Calu3 (cell line): ENCODE measurements at regions not wholly inside any gene's neighbourhood (a gene's known extent, or its start where the extent isn't known, plus 50 kb on each side); places are given as distances from the start of the nearest gene placed in this dataset.
"Not testable (repeated sequence)": the region's sequence is repeated elsewhere in the genome, so short reads cannot be mapped to it uniquely, and the experiment has no call there.

Experiments used
- BruUV-seq: library from RNA; stranded (reverse); fragments of 400-500 nt; replicated peaks from 2 replicates; lab custom pipeline; 2021; lab: Mats Ljungman, UMichigan
- CTCF ChIA-PET: fragments of 300-600 bp; sonication (Branson Sonifier 250); formaldehyde crosslinking; loops from one replicate; lab custom pipeline; 2022; ENCODE audit warnings: antibody characterized with exemption; lab: Charles Lee
- DNase-seq: peaks from one replicate; pipeline ENCODE4 v3.0.0; 2022
- H3K27ac Mint-ChIP-seq: one replicate; pipeline ENCODE4 v1.8.0; 2022; ENCODE audit warnings: mixed read lengths; ENCODE audit not compliant: unreplicated experiment
- H3K27me3 Mint-ChIP-seq: one replicate; pipeline ENCODE4 v1.8.0; 2022; ENCODE audit warnings: mixed read lengths; ENCODE audit not compliant: unreplicated experiment
- H3K36me3 Mint-ChIP-seq: one replicate; pipeline ENCODE4 v1.8.0; 2022; ENCODE audit warnings: mild to moderate bottlenecking, moderate library complexity, mixed read lengths; ENCODE audit not compliant: insufficient read depth, unreplicated experiment
- H3K4me1 Mint-ChIP-seq: one replicate; pipeline ENCODE4 v1.8.0; 2022; ENCODE audit warnings: mild to moderate bottlenecking, low read depth, mixed read lengths; ENCODE audit not compliant: unreplicated experiment
- H3K4me3 Mint-ChIP-seq: one replicate; pipeline ENCODE4 v1.8.0; 2022; ENCODE audit warnings: mild to moderate bottlenecking, low read depth, moderate library complexity, mixed read lengths; ENCODE audit not compliant: unreplicated experiment
- H3K9me3 Mint-ChIP-seq: one replicate; pipeline ENCODE4 v1.8.0; 2022; ENCODE audit warnings: low read depth, mixed read lengths; ENCODE audit not compliant: unreplicated experiment
- intact Hi-C: fragments of 100-400 bp; cut with micrococcal nuclease; formaldehyde crosslinking; loops from one replicate; pipeline ENCODE4 v1.10.0; 2022; ENCODE audit not compliant: unreplicated experiment
- TF ChIP-seq, protein P1 (sequence below): fragments of 200-600 bp; IDR thresholded peaks from one replicate; pipeline ENCODE4 v1.8.0; 2022; ENCODE audit warnings: antibody characterized with exemption; ENCODE audit not compliant: unreplicated experiment

DNA sequence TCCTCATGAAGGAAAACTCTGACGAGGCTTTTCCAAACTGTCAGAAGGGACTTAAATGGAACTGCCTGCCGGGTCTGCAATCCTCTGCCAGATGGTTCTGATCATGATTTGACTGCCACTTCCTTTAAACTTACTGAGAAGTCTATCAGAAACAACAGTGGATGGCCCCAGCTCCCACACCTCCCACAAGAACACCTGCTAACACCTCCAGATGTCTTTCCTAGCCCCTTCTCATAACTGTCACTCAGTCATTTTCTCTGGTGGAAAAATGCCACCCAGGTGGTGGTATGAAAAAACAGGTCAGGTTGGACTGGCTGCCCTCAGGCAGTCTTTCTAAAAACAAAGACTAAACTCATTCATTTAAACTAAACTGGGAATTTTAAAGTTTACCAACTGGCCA lies 66.7 kb upstream of the ABCD3 start:
- DNase-seq: no peak

GRCh38 chr1:94350350-94350924 lies 67.8 kb upstream of the ABCD3 start:
- TF ChIP-seq, protein P1, sequence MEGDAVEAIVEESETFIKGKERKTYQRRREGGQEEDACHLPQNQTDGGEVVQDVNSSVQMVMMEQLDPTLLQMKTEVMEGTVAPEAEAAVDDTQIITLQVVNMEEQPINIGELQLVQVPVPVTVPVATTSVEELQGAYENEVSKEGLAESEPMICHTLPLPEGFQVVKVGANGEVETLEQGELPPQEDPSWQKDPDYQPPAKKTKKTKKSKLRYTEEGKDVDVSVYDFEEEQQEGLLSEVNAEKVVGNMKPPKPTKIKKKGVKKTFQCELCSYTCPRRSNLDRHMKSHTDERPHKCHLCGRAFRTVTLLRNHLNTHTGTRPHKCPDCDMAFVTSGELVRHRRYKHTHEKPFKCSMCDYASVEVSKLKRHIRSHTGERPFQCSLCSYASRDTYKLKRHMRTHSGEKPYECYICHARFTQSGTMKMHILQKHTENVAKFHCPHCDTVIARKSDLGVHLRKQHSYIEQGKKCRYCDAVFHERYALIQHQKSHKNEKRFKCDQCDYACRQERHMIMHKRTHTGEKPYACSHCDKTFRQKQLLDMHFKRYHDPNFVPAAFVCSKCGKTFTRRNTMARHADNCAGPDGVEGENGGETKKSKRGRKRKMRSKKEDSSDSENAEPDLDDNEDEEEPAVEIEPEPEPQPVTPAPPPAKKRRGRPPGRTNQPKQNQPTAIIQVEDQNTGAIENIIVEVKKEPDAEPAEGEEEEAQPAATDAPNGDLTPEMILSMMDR: no peak
- intact Hi-C loops: no loop called here
- Mint-ChIP-seq H3K4me3 (no peak overlapping the region), H3K27ac (no peak overlapping the region), H3K9me3 (no peaks in the 10 kb centered on the region), H3K4me1 (peaks cover 4% of the 10 kb centered on the region), H3K36me3 (no peaks in the 10 kb centered on the region), H3K27me3 (no peaks in the 10 kb centered on the region)
- DNase-seq: no peak
- no TSS peak for BruUV-seq
- CTCF ChIA-PET: no interaction called here

More for the DNA sequence above, 66.7 kb upstream of the ABCD3 start:
- H3K27ac Mint-ChIP-seq: no peak overlapping the region
- intact Hi-C loops: no loop called here
- peaks cover 8% of the 10 kb centered on the region for H3K4me1 Mint-ChIP-seq
- TF ChIP-seq, protein P1: no peak
- CTCF ChIA-PET: no interaction called here
- BruUV-seq: no TSS peak
- no peaks in the 10 kb centered on the region for H3K27me3 Mint-ChIP-seq
- H3K4me3 Mint-ChIP-seq: no peak overlapping the region
- no peaks in the 10 kb centered on the region for H3K36me3 Mint-ChIP-seq
- H3K9me3 Mint-ChIP-seq: no peaks in the 10 kb centered on the region

DNA sequence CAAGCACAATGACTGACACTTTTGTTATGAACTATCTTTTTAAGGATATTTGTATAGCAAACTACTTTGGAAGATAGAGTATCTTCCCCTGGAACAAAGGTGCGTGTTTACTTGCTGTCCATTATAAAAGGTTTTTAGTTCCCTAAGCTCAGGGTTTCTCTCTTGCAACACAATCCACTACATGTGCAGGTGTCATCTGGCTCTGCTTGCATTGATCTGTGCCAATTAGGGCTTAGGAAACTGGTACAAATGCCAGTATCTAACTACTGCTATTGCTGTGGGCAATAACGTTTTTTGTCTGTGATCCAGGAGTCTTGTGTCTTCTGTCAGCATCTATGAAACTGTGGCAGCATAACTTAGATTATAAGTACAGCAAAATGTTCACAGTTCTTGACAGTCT lies 68.3 kb upstream of the ABCD3 start:
- Mint-ChIP-seq H3K27me3 (no peaks in the 10 kb centered on the region), H3K36me3 (no peaks in the 10 kb centered on the region), H3K27ac (no peak overlapping the region), H3K4me1 (no peaks in the 10 kb centered on the region), H3K9me3 (no peaks in the 10 kb centered on the region), H3K4me3 (no peak overlapping the region)
- DNase-seq: no peak
- TF ChIP-seq, protein P1: no peak
- intact Hi-C loops: no loop called here
- CTCF ChIA-PET: no interaction called here
- BruUV-seq: no TSS peak

DNA sequence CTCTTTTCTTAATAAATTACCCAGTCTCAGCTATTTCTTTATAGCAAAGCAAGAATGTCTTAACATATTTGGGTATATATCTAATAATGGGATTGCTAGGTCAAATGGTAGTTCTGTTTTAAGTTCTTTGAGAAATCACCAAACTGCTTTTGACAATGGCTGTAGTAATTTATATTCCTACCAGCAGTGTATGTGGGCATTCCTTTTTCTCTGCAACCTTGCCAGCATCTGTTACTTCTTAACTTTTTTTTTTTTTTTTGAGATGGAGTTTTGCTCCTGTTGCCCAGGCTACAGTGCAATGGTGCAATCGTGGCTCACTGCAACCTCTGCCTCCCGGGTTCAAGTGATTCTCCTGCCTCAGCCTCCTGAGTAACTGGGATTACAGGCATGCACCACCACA lies 69.8 kb upstream of the ABCD3 start:
- H3K4me3 Mint-ChIP-seq, H3K36me3 Mint-ChIP-seq, DNase-seq, H3K27me3 Mint-ChIP-seq, H3K9me3 Mint-ChIP-seq, intact Hi-C loops, H3K4me1 Mint-ChIP-seq, H3K27ac Mint-ChIP-seq, BruUV-seq, CTCF ChIA-PET: not testable (repeated sequence)

GRCh38 chr1:94345148-94345721 lies 73.0 kb upstream of the ABCD3 start:
- Mint-ChIP-seq H3K4me1 (no peaks in the 10 kb centered on the region), H3K27ac (no peak overlapping the region), H3K27me3 (no peaks in the 10 kb centered on the region), H3K9me3 (no peaks in the 10 kb centered on the region), H3K4me3 (no peak overlapping the region), H3K36me3 (no peaks in the 10 kb centered on the region)
- BruUV-seq: no TSS peak
- CTCF ChIA-PET: no interaction called here
- TF ChIP-seq, protein P1: no peak
- intact Hi-C loops: no loop called here
- no peak for DNase-seq
